DND-41 (cell line): ENCODE measurements at regions not wholly inside any gene's neighbourhood (a gene's known extent, or its start where the extent isn't known, plus 50 kb on each side); places are given as distances from the start of the nearest gene placed in this dataset.

Experiments used
- ATAC-seq: fragments of 200-7000 bp; cut with Tn5 transposase; 3 replicates; pipeline ENCODE4 v1.9.1; 2021; ENCODE audit warnings: low read depth; ENCODE audit not compliant: insufficient read depth
- DNase-seq: peaks from one replicate; pipeline ENCODE4 v3.0.0-alpha.2; 2020
- H2AFZ ChIP-seq: 2 replicates; pipeline ENCODE4 v1.6.0; 2012; ENCODE audit warnings: low read depth, low read length
- H3K27ac ChIP-seq: 2 replicates; pipeline ENCODE4 v1.5.1; 2012; ENCODE audit warnings: low read length, inconsistent platforms
- H3K27me3 ChIP-seq: fragments of 200-600 bp; sonication (generic); 2 replicates; pipeline ENCODE4 v1.6.0; 2012; ENCODE audit warnings: low read length, mild to moderate bottlenecking, inconsistent platforms; ENCODE audit not compliant: insufficient read depth, poor library complexity
- H3K36me3 ChIP-seq: 2 replicates; pipeline ENCODE4 v1.5.1; 2012; ENCODE audit warnings: low read length, inconsistent platforms; ENCODE audit not compliant: insufficient read depth
- H3K4me1 ChIP-seq: 2 replicates; pipeline ENCODE4 v1.5.1; 2012; ENCODE audit warnings: mild to moderate bottlenecking, low read length; ENCODE audit not compliant: insufficient read depth
- H3K4me2 ChIP-seq: 2 replicates; pipeline ENCODE4 v1.6.0; 2012; ENCODE audit warnings: mild to moderate bottlenecking, moderate library complexity, low read length, inconsistent platforms; ENCODE audit not compliant: insufficient read depth
- H3K4me3 ChIP-seq, 2 experiments: fragments of 200-600 bp in 1 of 2; shearing (Covaris generic) in 1 of 2; 2 replicates each; pipeline ENCODE4 v1.5.1; 2012 to 2016; ENCODE audit warnings: inconsistent platforms in 2 of 2, low read length in 2 of 2, mild to moderate bottlenecking in 2 of 2, low read depth in 1 of 2, moderate library complexity in 1 of 2
- H3K79me2 ChIP-seq: 2 replicates; pipeline ENCODE4 v1.6.0; 2012; ENCODE audit warnings: low read length, inconsistent platforms; ENCODE audit not compliant: insufficient read depth
- H3K9ac ChIP-seq: 2 replicates; pipeline ENCODE4 v1.6.0; 2012; ENCODE audit warnings: low read depth, mild to moderate bottlenecking, inconsistent platforms, low read length, moderate library complexity
- H3K9me3 ChIP-seq: 2 replicates; pipeline ENCODE4 v1.5.1; 2012; ENCODE audit warnings: low read length, moderate library complexity, mild to moderate bottlenecking, inconsistent platforms; ENCODE audit not compliant: insufficient read depth, severe bottlenecking
- H4K20me1 ChIP-seq: 2 replicates; pipeline ENCODE4 v1.6.0; 2012; ENCODE audit warnings: low read length; ENCODE audit not compliant: insufficient read depth
- EZH2 ChIP-seq: IDR thresholded peaks from 3 replicates; pipeline ENCODE4 v1.6.1; 2012; ENCODE audit warnings: borderline replicate concordance, low read depth, mild to moderate bottlenecking, moderate library complexity, low read length, inconsistent platforms; ENCODE audit not compliant: severe bottlenecking
- TF ChIP-seq, protein P1 (sequence below): IDR thresholded peaks from 2 replicates; pipeline ENCODE4 v1.5.1; 2012; ENCODE audit warnings: borderline replicate concordance, low read length, moderate library complexity, mild to moderate bottlenecking; ENCODE audit not compliant: poor library complexity, severe bottlenecking; ENCODE audit errors: extremely low read depth

DNA sequence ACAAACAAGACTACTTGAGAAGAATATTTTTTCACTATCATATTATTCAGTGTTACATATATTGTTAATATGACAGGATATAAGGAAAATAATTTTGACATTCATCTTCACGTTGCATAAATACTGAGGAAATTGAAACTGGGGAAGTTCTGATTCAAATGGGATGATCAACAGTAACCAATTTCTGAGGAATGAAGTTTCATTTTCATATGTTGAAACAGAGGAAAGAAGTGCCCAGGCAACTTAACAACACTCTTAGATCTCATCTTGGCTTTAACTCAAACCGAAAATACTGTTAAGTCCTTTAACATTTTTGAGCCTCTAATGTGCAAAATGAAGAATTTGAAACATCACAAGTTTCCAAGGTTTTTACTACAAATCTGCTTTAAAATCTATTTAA lies 612.2 kb upstream of the VRK2 start:
- H3K9ac ChIP-seq, result no peak overlapping the region
- TF ChIP-seq EZH2, result no peak
- TF ChIP-seq, protein P1, sequence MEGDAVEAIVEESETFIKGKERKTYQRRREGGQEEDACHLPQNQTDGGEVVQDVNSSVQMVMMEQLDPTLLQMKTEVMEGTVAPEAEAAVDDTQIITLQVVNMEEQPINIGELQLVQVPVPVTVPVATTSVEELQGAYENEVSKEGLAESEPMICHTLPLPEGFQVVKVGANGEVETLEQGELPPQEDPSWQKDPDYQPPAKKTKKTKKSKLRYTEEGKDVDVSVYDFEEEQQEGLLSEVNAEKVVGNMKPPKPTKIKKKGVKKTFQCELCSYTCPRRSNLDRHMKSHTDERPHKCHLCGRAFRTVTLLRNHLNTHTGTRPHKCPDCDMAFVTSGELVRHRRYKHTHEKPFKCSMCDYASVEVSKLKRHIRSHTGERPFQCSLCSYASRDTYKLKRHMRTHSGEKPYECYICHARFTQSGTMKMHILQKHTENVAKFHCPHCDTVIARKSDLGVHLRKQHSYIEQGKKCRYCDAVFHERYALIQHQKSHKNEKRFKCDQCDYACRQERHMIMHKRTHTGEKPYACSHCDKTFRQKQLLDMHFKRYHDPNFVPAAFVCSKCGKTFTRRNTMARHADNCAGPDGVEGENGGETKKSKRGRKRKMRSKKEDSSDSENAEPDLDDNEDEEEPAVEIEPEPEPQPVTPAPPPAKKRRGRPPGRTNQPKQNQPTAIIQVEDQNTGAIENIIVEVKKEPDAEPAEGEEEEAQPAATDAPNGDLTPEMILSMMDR, result no peak
- DNase-seq, result no peak
- no peak for ATAC-seq
- H3K4me2 ChIP-seq, result no peak overlapping the region
- H3K4me3 ChIP-seq, result no peak overlapping the region
- H3K27me3 ChIP-seq, result no peaks in the 10 kb centered on the region
- H4K20me1 ChIP-seq, result no peaks in the 10 kb centered on the region
- H2AFZ ChIP-seq, result no peak overlapping the region
- H3K36me3 ChIP-seq, result no peaks in the 10 kb centered on the region
- no peaks in the 10 kb centered on the region for H3K79me2 ChIP-seq
- H3K9me3 ChIP-seq, result no peaks in the 10 kb centered on the region
- H3K27ac ChIP-seq, result no peak overlapping the region
- no peaks in the 10 kb centered on the region for H3K4me1 ChIP-seq

DNA sequence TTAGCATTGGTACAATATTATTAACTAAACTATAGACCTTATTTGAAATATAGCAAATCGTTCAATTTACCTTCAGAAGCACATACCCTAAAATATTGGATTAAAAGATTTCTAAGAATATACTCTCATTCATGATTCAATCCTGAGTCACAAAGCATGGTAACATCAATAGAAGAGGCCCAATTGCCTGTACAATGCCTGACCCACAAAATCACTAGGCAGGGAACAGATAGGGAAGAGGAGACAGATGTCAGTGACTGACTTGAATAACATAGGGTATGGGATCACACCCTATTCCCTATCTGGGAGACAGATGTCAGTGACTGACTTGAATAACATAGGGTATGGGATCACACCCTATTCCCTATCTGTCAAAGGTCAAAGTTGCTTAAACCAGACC lies 611.6 kb upstream of the VRK2 start:
- H4K20me1 ChIP-seq, result no peaks in the 10 kb centered on the region
- H3K4me1 ChIP-seq, result no peaks in the 10 kb centered on the region
- no peaks in the 10 kb centered on the region for H3K36me3 ChIP-seq
- H3K9ac ChIP-seq, result no peak overlapping the region
- no peak overlapping the region for H3K4me3 ChIP-seq
- no peak overlapping the region for H3K27ac ChIP-seq
- H2AFZ ChIP-seq, result no peak overlapping the region
- no peak for DNase-seq
- no peak overlapping the region for H3K4me2 ChIP-seq
- no peaks in the 10 kb centered on the region for H3K9me3 ChIP-seq
- no peaks in the 10 kb centered on the region for H3K27me3 ChIP-seq
- no peak for ATAC-seq
- no peaks in the 10 kb centered on the region for H3K79me2 ChIP-seq
- TF ChIP-seq, protein P1, result no peak
- TF ChIP-seq EZH2, result no peak

DNA sequence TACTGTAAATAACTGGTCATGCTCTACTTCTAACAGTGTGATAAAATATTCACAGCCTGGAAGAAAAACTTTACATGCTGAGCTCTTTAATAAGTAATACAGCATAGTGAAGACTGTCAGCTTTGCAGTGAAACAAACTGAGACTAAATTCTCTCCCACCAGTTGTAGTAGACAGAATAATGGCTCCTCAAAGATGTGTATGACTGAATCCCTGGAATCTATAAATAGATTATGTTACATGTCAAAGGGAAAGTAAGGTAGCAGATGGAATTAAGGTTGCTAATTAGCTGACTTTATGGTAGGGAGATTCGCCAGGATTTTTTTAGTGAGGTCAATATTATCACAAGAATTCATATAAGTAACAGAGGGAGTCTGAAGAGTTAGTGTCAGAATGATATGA lies 609.5 kb upstream of the VRK2 start:
- Histone ChIP-seq H3K9ac (no peak overlapping the region), H3K4me2 (no peak overlapping the region), H4K20me1 (no peaks in the 10 kb centered on the region), H2AFZ (no peak overlapping the region), H3K36me3 (no peaks in the 10 kb centered on the region), H3K79me2 (no peaks in the 10 kb centered on the region), H3K4me3 (no peak overlapping the region), H3K27me3 (no peaks in the 10 kb centered on the region), H3K27ac (no peak overlapping the region), H3K9me3 (no peaks in the 10 kb centered on the region), H3K4me1 (no peaks in the 10 kb centered on the region)
- no peak for ATAC-seq
- no peak for DNase-seq
- TF ChIP-seq, protein P1, result no peak
- TF ChIP-seq EZH2, result no peak

DNA sequence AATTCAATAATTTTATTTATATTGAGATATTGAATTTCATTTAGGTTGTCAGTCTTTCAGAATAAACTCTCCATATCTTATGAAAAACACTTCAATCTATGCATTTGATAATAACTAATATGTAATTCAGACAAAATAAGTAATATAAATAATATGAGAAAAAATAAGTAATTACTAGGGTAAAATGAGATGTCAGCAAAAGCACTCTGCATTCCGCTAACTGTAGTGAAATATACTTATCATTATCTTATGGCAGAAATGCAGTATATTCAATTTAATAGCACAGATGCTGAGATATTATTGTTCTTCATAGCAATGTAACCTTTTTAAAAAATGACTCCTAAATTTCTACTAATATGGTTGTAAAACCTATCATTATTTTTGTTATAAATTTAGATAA lies 606.2 kb upstream of the VRK2 start:
- Histone ChIP-seq H3K4me3 (no peak overlapping the region), H4K20me1 (no peaks in the 10 kb centered on the region), H3K27ac (no peak overlapping the region), H3K9me3 (no peaks in the 10 kb centered on the region), H3K79me2 (no peaks in the 10 kb centered on the region), H3K27me3 (no peaks in the 10 kb centered on the region), H2AFZ (no peak overlapping the region), H3K9ac (no peak overlapping the region), H3K4me2 (no peak overlapping the region), H3K36me3 (no peaks in the 10 kb centered on the region), H3K4me1 (no peaks in the 10 kb centered on the region)
- DNase-seq (no peak), ATAC-seq (no peak)
- no peak for TF ChIP-seq EZH2
